ENCODE measurements at regions not wholly inside any gene's neighbourhood (a gene's known extent, or its start where the extent isn't known, plus 50 kb on each side); places are given as distances from the start of the nearest gene placed in this dataset.

- ChIA-PET POLR2A (no interaction called here), CTCF (no interaction called here)
- no peak for DNase-seq (ENCODE audit: low read depth, low spot score)
- no peak for TF ChIP-seq CTCF (IDR thresholded peaks at IDR 0.05; ENCODE audit: low read depth, low read length)
- Histone ChIP-seq H3K4me3 (ENCODE audit: low read depth, low read length) (no peak overlapping the region), H3K9me3 (ENCODE audit: control insufficient read depth, insufficient read depth, low read length) (no peaks in the 10 kb centered on the region), H3K27me3 (ENCODE audit: control insufficient read depth, insufficient read depth, low read length) (no peaks in the 10 kb centered on the region), H3K27ac (ENCODE audit: low read depth, low read length) (no peak overlapping the region)
Measured at GRCh38 chr6:40074306-40075055, 140.2 kb upstream of the MOCS1 start.

- no peak for TF ChIP-seq CTCF (IDR thresholded peaks at IDR 0.05; ENCODE audit: low read depth, low read length)
- Histone ChIP-seq H3K27ac (ENCODE audit: low read depth, low read length) (no peak overlapping the region), H3K4me3 (ENCODE audit: low read depth, low read length) (no peak overlapping the region), H3K27me3 (ENCODE audit: control insufficient read depth, insufficient read depth, low read length) (no peaks in the 10 kb centered on the region), H3K9me3 (ENCODE audit: control insufficient read depth, insufficient read depth, low read length) (no peaks in the 10 kb centered on the region)
- no peak for DNase-seq (ENCODE audit: low read depth, low spot score)
- POLR2A ChIA-PET: no interaction called here
- CTCF ChIA-PET: no interaction called here
Measured at GRCh38 chr6:40066372-40066771, 132.1 kb upstream of the MOCS1 start.

- CTCF ChIA-PET: no interaction called here
- H3K27me3 ChIP-seq (ENCODE audit: control insufficient read depth, insufficient read depth, low read length): no peaks in the 10 kb centered on the region
- no peak overlapping the region for H3K4me3 ChIP-seq (ENCODE audit: low read depth, low read length)
- POLR2A ChIA-PET: no interaction called here
- no peaks in the 10 kb centered on the region; the same call in 1 of the 2 replicates for H3K9me3 ChIP-seq (ENCODE audit: control insufficient read depth, insufficient read depth, low read length)
- no peak for TF ChIP-seq CTCF (IDR thresholded peaks at IDR 0.05; ENCODE audit: low read depth, low read length)
- no peak for DNase-seq (ENCODE audit: low read depth, low spot score)
- no peak overlapping the region for H3K27ac ChIP-seq (ENCODE audit: low read depth, low read length)
Measured at GRCh38 chr6:40056865-40057264, 122.6 kb upstream of the MOCS1 start.

- Histone ChIP-seq H3K4me3 (ENCODE audit: low read depth, low read length) (no peak overlapping the region), H3K27ac (ENCODE audit: low read depth, low read length) (no peak overlapping the region), H3K27me3 (ENCODE audit: control insufficient read depth, insufficient read depth, low read length) (no peaks in the 10 kb centered on the region), H3K9me3 (ENCODE audit: control insufficient read depth, insufficient read depth, low read length) (no peaks in the 10 kb centered on the region; the same call in 1 of the 2 replicates)
- TF ChIP-seq CTCF (IDR thresholded peaks at IDR 0.05; ENCODE audit: low read depth, low read length): no peak
- DNase-seq (ENCODE audit: low read depth, low spot score): no peak
- POLR2A ChIA-PET: no interaction called here
- CTCF ChIA-PET: no interaction called here
Measured at GRCh38 chr6:40054602-40055001, 120.3 kb upstream of the MOCS1 start.

GRCh38 chr6:40054186-40054585 lies 119.9 kb upstream of the MOCS1 start:
- no peak for TF ChIP-seq CTCF (IDR thresholded peaks at IDR 0.05; ENCODE audit: low read depth, low read length)
- CTCF ChIA-PET: no interaction called here

More at GRCh38 chr6:40054186-40054585, 119.9 kb upstream of the MOCS1 start:
- DNase-seq (ENCODE audit: low read depth, low spot score): no peak
- Histone ChIP-seq H3K27ac (ENCODE audit: low read depth, low read length) (no peak overlapping the region), H3K4me3 (ENCODE audit: low read depth, low read length) (no peak overlapping the region), H3K27me3 (ENCODE audit: control insufficient read depth, insufficient read depth, low read length) (no peaks in the 10 kb centered on the region), H3K9me3 (ENCODE audit: control insufficient read depth, insufficient read depth, low read length) (no peaks in the 10 kb centered on the region; the same call in 1 of the 2 replicates)
- POLR2A ChIA-PET: no interaction called here
